NCI-H2107 treated with DMSO at 0.1 percent for 48 hours (cell line): ENCODE measurements at regions not wholly inside any gene's neighbourhood (a gene's known extent, or its start where the extent isn't known, plus 50 kb on each side); places are given as distances from the start of the nearest gene placed in this dataset.
"Not testable (repeated sequence)": the region's sequence is repeated elsewhere in the genome, so short reads cannot be mapped to it uniquely, and the experiment has no call there.

ENCODE experiments used
- DNase-seq: peaks from one replicate; lab custom pipeline; 2025; ENCODE audit not compliant: unreplicated experiment; lab: John Stamatoyannopoulos, UW

DNA sequence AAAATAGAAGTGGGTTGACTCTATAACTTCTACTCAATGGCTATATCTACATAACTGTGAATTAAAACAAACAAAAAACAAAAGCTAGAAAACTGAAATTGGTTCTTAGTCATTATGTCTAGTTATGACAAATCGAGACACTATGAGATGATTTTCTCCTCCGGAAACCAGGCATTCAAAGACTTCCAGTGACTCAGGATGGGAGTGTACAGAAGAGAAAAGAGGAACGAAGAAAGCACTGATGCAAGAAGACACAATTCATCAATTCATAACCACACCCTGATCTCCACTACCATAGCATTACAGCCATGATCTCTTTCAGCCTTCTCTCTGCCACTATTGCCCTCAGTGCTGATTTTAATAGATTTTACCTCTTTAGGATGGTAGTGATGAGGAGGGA lies 253.6 kb downstream of the CBLL2 start:
- no peak for DNase-seq

DNA sequence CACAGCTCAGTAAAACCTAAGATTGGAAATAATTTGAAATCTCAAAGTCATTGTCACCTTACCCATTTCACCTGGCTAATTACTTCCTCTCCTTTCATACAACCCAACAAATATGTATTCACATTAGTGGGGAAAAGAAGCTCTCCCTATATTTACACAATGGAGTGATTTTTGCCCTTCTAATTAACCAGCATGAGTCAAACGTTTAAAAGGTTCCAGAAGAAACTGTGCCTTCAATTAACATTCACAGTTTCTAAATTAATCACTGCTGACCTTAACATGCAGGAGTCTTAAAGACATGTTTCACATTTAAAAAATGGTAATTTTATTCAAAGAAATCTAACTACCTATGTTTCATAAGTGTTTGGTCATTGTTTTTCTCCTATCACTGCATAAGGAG lies 254.6 kb downstream of the CBLL2 start:
- DNase-seq, result peak; percentile 13

DNA sequence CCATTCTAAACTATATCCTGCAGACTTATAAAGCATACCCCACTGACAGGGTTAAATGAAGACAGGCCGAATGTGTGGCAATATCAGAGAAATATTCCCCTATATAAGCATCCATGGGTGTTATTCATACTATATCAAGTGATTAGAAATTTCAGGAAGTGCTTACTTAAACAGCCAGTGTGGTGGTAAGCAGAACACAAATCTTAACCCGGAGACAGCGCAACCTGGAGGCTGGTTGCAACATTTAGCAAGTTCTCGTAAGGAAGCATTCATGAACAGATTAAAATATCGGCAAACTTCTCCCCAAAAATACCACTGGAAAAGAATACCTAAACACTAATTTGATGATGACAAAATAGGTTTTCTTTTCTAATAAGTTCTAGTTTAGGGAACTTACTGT lies 261.2 kb downstream of the CBLL2 start:
- no peak for DNase-seq

DNA sequence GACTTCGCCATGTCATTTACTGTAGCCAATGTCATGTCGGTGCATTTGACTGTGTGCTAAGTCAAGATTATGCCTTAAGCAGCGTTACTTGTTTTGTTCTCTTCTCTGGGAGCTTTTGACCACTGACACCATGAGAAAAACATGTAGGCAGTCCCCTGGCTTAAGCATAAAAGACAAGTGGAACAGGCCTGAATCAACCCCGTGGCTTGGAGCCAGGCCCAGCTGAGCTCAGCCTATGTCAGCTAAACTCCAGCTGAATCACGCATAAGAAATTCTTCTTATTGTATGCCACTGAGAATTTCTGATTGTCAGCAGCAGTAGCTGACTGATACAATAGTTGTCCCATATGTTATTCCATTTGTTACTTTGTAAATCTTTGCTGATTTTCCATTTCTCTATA lies 261.9 kb downstream of the CBLL2 start:
- DNase-seq, result no peak

DNA sequence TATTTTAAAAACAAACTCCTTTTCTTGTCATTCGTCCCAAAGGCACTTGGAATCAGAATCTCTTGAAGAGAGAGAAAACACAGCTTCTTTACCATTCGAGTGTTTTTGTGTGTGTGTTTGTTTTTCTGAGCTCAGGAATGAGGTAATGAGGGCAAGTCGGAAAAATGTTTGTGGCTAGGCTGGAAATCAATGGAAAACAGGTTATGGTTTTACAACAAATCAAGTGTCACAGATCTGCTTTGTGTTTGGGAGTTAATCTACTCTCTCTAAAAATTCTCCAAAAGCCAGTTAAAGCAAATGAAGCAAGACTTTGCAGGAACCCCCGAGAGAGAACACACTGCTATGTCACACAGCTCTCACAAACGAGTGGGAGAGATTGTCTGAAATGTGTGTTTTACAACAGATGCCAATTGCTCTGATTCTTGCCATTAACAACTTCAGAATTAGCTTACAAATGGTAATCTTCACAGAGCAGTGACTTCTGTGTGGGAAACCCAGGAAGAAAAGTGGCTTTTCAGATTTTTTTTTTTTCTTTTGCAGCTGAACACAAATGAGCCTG lies 264.1 kb downstream of the CBLL2 start:
- DNase-seq, result no peak

DNA sequence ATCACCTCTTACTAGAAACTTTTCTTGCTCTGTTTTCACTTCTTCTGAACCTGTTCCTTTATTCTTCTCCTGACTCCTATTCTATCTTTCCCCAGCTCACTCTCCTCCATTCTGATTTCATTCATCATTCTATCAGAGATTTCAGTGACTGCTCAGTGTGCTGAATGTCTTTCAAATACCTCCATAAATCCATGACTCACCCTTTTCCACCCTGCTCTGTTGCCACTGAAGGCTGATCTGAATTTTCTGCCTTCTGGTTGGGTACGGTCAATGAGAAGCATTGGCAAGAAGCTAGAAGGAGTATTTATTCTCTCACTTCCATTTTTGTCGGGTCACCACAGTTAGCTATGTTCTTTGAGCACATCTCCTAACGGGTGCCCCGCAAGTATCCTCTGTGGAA lies 265.9 kb downstream of the CBLL2 start:
- DNase-seq, result no peak

DNA sequence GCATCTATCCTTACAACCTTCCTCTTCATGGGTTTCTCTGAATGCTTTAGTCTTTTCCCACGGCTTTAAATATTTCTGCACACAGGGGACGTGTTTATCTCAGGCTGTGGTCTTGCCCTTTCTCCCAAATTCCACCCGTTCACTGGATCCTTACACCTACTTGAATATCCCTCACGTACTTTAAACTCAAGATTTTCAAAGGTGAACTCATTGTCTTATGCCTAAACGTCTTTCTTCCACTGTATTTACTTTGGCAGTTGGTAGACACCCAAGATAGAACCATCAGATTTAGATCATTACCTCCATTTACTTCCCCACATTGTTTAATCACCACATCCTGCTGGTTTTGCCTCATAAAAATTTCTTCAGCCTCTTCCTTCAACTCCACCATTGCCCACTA lies 269.2 kb downstream of the CBLL2 start:
- DNase-seq, result no peak

DNA sequence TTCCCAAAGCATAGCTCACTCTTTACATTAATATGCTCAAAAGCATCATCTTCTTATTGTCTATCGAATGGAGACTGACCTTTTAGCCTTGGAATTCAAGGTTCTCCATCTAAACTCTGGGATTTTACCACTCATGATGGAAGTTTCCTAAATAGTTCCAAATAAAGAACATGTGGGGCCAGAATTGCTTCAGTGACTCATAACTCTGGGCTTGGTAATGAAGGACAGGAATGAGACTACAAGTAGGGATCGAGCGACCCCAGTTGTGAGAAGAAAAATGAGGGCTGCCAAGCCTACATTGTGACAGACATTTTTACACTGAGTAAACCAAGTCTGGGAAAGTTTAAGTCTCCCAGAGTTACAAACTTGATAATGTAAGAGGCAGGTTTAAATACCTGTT lies 269.9 kb downstream of the CBLL2 start:
- DNase-seq, result no peak

DNA sequence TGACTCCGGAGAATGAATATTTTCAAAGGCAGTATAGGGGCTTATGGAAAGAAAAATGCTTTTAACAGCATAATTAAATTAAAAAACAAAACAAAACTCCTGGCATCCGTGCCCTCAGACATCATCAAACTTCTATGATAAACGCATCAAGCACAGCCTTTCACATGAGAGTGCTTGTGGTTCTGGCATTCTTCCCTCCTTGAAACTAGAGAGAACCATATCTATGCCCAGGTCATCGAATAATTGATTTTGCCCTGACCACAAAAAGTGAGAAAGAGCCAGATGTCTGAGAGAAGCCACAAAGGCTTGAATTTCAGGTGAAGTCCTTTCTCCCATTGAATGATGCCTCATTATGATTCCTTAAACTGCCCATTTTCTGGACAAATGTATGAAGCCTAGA lies 286.8 kb downstream of the CBLL2 start:
- peak; percentile 85 for DNase-seq

DNA sequence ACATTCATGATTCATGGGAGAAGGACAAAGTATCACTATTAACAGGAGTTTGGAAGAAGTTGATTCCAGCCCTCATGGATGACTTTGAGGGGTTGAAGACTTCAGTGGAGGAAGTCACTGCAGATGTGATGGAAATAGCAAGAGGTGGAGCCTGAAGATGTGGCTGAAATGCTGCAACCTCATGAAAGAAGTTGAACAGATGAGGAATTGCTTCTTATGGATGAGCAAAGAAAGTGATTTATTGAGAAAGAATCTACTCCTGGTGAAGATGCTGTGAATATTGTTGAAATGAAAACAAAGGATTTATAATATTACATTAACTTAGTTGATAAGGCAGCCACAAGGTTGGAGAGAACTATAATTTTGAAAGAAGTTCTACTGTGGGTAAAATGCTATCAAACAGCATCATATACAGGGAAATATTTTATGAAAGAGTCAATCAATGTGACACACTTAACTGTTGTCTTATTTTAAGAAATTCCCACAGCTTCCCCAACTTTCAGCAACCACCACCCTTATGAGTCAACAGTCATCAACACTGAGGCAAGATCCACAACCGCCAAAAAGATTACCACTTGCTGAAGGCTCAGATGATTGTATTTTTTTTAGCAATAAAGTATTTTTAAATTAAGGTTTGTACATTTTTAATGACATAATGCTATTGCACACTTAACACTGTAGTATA lies 302.6 kb downstream of the CBLL2 start:
- no peak for DNase-seq

DNA sequence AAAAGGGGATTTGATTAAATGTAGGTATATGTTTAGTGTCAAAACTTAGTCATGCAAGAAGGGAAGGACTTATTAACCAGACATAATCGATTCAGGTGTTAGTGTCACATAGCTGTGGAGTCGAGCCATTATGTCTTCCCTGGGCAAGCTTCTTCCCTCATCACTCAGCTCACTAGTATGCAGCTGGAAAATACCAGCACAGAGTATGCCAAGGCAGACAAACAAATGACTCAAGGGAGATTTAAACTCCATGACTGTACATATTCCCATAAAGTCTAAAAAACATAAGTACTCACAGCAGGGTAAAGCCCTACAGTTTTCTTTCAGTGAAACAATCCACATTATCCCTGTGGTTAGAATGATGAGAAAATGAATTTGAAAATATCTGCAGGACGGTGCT lies 304.5 kb downstream of the CBLL2 start:
- no peak for DNase-seq

DNA sequence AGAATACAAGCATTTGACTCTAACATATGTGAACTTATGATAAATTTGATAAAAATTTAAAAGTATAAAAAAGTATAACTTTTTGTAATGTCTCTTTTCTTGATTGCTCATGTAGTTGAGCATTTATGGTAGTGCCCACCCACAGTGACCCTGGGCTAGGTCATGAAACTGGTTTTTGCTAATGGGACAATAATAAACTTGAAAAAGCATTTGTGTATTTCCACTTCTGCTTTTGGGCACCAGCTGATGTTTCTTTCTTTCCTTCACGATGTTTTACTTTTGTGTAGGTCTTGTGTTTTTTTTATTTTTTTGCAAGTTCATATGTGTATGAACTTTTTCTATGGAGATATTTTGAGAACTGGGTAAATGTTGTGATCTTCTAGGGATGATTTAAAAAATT lies 313.1 kb downstream of the CBLL2 start:
- DNase-seq, result no peak

DNA sequence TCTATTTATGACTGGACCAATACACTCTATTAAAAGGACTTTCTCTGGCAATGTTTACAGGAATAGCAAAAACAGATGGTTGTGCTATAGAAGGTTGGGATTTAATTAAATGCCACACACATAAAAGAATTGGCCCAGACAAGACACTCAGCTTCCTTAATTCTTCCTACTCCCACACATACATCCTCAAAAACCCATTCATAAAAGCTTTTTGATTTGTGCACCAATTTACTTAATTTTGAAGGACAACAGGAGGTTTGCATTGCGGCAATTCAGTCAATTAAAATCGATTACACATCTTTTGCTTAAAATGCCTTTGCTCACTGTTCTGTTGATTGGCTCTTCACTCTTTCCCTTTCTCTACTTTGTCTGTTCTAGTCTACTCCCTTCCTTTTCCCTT lies 317.1 kb downstream of the CBLL2 start:
- DNase-seq, result no peak

DNA sequence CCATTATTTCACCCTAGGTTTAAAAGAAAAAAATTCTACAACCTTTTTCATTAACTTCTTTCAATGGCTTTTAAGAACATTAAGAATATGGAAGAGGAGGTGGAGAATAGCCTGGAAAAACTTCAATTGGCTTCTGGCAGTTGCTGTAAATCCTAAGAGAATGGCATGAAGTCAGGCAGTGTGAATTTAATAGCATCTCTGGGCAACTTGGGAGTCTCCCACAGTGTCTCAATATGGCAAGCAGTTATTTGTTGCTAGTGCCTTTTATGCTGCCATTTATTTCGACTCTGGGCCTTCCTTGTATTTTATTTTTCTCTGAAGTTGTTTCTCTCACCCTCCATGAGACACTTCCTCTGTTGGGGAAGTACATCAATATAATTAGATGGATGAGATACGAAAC lies 322.1 kb downstream of the CBLL2 start:
- DNase-seq, result no peak

DNA sequence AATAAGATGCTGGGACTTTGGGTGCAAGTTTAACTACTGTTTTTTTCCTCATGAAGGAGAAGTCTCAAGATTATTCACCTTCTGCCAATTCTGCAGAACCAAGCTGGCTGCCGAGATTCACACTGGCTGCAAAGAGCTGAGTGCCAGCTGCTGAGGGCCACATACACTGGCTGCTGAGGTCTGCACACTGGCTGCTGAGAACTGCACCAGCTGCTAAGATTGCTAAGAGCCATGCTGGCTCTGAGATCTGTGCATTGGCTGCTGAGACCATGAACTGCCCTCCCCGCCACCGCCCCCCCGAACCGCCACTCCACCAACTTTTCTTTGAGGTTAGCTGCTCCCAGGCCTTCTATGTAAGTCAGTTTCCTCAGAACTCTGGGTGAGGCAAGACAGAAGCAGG lies 330.3 kb downstream of the CBLL2 start:
- DNase-seq, result no peak

DNA sequence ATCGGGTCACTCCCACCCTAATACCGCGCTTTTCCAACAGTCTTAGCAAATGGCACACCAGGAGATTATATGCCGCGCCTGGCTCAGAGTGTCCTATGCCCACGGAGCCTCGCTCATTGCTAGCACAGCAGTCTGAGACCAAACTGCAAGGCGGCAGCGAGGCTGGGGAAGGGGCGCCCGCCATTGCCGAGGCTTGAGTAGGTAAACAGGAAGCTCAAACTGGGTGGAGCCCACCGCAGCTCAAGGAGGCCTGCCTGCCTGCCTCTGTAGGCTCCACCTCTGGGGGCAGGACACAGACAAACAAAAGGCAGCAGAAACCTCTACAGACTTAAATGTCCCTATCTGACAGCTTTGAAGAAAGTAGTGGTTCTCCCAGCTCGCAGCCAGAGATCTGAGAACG lies 336.7 kb downstream of the CBLL2 start:
- not testable (repeated sequence) for DNase-seq

DNA sequence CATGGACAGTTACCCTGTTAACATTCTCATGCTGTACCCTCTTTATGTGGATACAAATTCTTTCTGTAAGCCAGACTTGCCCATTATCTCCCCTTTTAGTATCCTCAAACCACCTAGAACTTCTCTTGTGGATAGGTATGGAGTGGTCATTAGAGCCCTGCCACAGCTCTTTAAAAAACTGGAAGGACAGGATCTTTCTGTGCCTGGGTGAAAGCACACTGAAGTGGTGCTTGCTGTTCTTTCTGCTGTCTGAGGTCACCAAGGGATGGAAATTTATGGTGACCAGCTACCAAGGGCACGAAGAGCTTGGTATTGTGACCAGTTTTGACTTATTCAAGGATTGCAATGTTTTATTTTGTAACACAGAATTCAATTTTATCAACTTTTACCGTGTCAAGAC lies 344.2 kb downstream of the CBLL2 start:
- no peak for DNase-seq

DNA sequence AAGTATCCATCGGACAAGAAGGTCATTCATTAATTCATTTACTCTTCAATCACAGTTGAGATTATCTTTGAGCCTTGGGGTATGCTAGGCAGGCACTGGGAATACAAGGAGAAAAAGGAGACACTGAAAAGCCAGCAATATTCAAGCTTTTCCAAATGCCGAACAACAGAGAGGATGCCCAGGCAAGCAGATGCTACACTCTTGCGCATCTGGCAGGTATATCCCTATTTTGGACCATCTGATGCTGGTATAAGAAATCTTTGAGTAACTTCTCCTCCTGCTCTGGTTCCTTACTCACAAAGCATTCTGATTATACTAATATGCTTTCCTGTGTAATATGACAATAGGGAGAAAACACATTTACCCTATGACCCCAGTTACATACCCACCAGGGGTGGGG lies 354.9 kb downstream of the CBLL2 start:
- no peak for DNase-seq

DNA sequence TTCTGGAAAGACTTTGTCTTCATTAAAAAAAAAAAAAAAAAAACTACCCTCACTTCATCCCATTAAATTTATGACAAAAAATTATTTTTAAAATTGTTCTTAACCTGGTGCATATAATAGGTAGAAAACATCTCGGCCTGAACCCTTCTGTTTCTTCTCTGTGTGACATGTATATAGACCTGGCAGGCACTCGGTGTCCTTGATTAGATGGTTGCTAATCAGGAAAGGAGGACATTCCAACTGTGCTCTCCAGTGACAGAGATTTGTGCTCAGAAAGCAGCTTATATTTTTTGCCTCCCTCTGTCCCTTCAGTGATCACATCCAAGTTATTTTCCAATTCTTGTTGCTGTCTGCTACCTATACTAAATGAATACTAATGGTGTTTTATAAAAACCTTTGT lies 355.6 kb downstream of the CBLL2 start:
- no peak for DNase-seq

DNA sequence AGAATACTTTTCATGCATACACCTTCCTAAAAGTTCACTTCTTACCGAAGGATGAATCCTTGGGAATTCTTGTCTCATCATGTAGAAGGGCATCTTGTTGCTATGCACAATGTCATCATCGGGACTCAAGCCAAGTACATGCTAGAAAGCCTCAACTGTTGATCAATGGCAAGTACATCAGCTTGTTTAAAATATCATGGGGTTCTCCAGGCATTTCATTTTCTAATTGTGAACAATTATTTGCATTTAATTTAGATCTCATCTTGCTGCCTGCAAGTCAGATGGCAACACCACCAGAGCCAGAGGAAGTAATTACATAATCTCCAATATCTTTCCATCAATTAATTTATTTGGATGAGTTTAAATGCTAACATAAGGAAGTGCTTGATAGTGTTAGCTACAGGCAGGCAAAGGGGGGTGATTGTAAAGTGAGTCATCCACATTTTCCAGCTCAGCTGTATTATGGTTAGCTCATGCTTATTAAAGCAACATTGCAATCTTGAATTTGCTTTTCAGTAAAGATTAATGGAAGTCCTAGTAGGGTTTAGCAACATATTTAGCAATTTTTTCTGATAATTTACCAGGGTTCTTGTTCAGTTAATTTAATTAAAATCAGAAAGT lies 356.5 kb downstream of the CBLL2 start:
- DNase-seq, result no peak

DNA sequence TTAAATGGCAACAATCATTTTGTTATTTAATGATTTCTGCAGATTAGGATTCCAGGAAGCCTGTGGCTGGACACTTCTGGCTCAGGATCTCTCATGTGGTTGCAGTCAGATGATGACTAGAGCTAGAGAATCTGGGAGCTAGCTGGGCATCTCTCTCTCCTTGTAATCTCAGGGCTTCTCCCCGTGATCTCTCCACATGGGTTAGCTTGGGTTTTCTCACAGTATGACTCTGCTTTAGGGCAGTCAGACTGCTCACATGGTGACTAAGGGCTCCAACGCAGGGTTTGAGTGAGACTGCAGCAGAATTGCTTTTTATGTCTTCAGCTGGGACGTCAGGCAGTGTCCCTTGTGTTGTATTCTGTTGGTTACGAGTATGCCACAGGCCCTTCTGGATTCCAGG lies 361.4 kb downstream of the CBLL2 start:
- DNase-seq, result no peak

DNA sequence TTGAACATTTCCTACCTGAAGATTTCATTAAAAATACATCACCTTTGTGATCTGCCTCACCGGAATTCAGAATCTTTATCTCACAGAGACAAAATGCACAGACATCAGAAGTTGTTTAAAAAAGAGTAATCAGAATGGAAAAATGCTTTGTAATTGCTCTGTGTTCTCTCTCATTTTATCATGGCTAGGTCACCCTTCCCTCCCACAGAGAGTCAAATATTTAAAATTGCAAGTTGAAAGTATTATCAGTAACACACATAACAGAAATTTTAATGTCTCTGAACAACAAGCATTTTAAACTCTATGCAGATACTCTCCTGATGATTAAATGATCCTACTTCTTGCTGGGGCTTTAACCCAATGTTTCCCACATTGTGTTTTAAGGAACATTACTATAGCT lies 362.0 kb downstream of the CBLL2 start:
- no peak for DNase-seq

DNA sequence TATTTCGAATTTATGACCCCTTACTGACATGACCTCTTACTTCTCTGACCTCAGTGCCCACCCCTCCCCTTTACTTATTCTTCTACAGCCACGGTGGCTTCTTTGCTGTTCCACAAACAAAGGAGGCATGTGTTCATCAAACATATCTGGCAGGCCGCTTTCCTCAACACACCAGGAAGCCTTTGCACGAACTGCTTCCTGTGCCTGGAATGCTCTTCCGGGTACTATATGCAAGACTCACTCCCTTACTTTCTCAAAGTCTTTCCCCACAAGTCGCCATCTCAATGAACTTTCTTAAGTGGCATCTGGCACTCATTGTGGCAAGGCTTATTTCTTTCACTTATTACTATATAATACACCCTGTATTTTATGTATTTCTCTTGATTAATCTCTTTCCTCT lies 351.5 kb upstream of the DDX53 start:
- DNase-seq, result no peak
